Dermis blood vessel endothelial cell (primary cell): ENCODE measurements at regions not wholly inside any gene's neighbourhood (a gene's known extent, or its start where the extent isn't known, plus 50 kb on each side); places are given as distances from the start of the nearest gene placed in this dataset.
"Not testable (repeated sequence)": the region's sequence is repeated elsewhere in the genome, so short reads cannot be mapped to it uniquely, and the experiment has no call there.

ENCODE experiments used
- DNase-seq: peaks from one replicate; pipeline ENCODE4 v3.0.0; 2010

DNA sequence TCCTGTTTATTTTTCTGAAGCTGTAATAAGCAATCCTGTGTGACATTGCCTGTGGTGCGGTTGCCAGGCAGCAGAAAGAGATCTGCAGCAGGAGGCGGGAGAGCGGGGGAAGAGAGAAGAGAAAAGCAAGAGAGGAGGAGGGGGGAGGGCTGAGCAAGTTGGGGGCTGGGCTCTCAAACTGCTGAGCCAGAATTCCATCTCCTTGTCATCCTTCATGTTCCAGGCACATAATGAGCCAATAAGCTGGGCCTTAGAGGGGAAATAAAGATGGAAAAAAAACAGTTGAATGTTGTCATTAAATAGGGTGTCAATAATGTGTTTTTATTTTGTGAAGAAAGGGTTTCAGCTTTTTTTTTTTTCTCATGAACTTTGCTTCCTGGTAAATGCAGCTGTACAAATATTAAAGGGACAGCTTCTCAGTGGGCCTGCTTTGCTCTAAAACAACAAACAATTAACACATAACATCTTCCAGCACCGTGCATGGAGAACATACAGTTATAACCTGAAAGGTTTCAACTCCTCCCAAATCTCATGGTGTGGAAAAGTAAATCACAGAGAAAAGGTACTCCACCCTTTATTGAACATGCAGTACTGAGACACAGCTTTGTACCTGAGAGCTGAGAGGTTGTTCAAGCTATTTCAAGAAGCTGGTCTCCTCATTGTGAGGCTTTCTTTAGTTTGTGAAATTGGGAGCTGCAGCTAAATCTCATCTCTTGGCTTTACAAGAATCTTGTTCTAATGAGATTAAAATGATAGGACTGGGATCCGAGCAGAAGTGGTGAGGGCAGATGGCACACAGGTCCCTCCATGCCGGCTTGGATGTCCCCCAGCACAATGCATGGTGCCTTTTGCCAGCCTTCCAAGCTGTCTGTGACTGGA is 451.1 kb upstream of the KCNMB2 start:
- DNase-seq = peak; percentile 62

DNA sequence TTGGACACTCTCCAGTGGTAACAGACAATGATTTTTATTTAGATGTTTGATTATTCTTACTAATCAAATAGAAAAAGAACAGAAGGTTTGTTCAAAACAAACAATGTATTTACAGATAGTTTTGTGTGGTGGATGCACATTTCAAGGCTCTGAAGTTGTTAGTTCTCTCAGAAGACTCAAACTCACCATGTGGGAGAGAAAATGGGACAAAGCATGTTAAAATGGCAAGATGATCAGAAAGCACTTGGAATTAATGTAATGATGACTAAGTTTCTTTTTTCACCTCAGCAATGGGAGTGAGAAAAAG is 450.5 kb upstream of the KCNMB2 start:
- no peak for DNase-seq

DNA sequence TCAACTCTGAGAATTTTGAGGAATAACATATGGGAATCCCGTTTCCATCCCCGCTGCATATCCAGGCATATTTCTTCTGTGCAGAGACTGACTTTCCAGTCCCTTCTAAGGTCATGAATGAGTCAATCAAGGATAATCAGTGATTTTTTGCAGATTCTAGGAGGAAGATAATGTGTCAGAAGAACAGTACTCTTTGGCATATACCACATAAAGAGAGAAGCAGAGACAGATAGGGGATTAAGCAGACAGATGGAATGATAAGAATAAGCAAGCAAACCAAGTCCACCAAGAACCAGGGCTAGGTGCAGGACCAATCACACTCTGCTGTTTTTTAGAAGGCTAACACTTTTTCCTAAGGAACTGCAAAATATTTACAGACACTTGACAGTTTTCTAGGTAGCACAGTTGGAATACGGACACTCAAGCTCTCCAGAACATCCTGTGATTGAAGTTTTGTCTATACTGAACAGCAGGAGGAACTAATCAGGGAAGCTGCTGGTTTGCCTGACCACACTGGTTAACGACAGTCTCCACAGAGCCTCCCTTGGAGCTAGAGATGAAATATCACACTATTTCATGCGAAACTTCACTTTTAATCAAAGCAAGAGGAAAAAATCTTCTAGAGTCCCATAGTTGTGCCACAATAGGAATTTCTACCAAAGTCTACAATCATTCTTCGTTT is 450.0 kb upstream of the KCNMB2 start:
- DNase-seq = no peak

DNA sequence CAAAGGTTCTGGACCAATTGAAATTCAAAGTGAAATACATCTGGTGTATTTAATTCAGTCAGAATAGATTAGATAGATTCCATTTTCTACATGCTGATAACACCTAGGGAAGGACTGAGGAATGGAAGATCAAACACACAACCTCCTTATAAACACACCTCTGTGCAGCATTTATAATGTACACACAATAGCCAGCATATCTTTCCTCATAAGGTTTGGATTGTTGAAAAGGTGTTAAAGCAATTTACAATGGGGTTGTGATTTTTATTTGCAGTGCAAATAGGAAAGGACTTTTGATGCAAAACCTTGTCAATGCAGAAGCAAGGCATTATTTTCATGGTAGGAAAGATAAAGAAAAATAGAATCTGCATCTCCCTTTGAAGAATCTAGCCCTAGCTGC is 448.9 kb upstream of the KCNMB2 start:
- no peak for DNase-seq

DNA sequence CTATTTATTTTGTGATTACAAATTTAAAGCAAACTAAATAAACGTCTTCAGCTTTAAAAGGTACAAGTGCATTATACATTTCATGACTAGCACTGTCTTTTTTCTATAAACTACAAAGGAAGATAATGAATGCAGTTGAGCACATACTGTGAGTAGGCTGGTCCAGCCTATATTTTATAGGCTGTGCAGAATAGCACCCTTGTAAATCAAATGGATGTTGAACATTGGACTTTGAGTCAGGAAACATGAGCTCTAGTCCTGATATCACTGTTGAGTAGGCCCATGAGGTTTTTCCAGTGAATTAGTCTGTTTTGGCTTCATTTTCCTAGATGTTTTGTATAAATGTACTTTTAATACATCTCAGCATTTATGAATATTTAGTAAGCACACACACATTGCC is 447.3 kb upstream of the KCNMB2 start:
- DNase-seq = no peak

DNA sequence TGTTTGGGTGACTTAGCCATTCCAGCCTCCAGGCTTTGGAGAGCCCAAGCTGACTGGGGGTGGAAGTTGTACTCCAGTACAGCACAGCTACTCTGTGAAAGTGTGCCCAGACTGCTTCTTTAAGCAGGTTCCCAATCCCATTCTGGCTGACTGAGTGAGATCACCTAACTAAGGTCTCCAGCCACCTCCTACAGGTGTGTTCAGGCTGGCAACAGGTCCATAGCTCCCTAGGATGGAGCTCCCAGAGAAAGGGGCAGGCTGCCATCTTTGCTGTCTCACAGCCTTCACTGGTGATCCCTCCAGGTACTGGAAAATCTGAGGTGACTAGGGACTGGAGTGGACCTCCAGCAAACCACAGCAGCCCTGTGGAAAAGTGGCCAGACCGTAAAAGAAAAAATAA is 445.3 kb upstream of the KCNMB2 start:
- no peak for DNase-seq

DNA sequence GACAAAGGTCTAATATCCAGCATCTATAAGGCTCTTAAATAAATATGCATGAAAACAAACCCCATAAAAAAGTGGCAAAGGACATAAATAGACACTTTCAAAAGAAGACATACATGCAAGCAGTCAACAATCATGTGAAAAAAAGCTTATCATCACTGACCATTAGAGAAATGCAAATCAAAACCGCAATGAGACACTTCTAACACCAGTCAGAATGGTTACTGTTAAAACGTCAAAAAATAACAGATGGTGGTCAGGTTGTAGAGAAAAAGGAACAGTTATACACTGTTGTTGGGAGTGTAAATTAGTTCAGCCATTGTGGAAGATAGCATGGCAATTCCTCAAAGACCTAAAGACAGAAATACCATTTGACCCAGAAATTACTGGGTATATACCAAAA is 440.7 kb upstream of the KCNMB2 start:
- no peak for DNase-seq

DNA sequence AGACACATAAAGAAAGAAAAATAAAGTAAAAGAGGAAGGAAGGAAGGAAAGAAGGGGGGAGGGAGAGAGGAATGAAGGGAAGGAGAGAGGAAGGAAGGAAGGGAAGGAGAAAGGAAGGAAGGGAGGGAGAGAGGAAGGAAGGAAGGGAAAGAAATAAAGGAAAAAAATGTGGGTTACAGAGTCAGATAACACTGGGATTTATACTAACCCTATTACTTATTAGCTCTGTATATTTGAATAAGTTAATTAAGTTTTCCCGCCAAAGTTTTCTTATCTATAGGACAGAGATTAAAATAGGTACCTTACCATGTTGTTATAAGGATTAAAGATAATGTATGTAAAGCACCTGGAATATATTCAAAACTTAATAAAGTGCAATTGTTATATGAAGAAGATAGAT is 439.3 kb upstream of the KCNMB2 start:
- DNase-seq = no peak

DNA sequence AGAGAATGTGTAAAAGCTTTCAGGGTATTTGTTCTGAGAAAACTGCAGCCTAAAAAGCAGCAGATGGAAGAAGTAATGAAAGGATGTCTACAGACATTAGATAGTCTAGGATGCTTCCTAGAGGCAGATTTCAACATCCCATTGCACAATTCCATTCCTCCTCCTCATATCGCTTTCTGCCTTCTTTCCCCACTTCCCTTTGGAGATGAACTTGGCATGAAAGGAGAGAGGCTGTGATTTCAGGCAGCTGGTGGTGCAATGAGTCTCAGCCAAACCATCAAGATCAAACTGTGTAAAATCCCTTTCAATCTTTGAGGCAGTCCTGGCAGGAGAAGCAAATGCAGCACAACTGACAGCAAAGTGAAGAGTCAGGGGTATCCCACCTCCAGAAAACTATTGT is 438.7 kb upstream of the KCNMB2 start:
- DNase-seq = no peak

DNA sequence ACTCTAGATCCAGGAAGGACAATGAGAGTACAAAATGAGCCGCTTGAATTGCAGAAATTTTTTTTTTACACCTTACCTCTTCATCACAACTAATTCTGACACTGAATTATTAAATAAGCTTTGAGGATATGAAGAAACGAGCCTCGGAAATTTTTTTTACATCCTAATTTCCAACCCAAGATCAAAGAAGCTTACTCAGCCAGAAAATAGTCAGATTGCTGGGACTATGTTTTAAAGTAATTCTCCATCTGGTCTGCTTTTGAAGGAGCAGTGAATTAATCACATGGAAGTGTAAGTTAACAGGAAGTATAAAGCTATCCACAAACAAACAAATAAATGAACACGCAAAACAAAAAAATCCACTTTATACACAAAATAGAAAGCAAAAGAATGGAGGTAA is 437.0 kb upstream of the KCNMB2 start:
- DNase-seq = no peak

DNA sequence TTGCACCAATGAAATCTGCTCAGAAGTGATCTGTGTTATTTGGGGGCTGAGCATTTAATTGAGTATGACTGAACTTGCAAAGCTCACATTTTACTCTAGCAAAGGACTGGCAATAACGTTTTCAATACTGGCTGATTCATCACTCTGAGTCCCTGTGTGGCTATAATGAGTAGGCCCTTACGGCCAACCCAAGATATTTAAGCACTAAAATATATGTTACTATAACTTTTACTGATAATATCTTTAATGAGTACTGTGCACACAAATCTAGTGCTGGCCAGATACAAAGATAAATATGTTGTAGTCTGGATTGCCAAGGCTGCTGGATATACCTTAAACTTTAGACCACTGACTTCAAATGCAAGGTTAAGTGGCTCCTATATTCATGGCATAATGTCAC is 436.4 kb upstream of the KCNMB2 start:
- no peak for DNase-seq

DNA sequence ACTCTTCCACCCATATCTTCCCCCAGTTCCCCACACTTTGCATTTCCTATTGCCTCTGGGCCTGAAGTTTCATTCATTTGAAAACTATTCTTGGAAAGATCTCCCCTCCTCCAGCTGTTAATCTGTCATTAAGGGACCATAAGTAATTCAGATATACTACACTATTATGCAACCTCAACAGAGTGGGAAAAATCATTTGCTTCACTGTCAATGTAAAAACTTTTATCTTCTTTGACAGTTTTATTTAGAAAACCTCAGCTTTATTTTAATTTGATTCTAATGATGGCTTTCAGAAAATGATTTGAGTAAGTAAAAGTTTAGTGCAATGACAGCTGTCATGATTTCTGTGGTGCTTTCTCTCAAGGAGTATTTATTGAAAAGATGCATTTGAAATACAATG is 435.3 kb upstream of the KCNMB2 start:
- DNase-seq = no peak

DNA sequence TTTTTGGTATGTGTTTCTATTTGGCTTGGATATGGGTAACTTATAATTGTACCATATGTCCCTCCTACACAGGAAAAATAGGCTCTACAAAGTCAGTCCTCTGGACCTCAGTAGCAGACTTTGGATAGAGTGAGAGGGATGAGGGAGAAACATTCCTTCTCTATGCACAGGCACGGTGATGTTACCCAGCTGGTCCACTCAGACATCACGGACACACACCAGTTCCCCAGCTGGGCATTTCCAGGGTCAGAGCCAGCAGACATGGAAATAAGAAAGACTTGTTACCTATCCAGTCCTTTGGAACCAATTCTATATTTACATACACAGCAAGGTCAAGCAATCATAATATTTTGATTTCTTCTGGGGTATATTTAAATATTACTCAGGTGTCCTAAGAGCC is 433.1 kb upstream of the KCNMB2 start:
- no peak for DNase-seq

DNA sequence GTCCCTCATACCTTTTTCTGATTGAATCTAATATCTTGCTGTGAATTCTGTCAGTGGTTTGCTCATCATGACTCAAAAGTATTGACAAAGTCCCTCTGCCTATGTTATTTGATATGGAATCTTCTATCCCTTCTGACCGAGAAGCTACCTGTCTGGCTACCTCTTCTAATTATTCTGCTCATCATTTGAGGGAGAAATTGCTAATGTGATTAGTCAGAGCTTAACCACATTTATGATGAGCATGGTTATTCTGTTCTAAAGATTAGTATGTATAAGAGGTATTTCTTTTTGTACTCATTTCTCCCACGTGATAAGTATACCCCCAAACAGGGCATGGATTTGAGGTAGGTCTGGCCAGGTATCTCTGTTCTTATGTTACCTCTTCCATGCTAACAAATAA is 428.4 kb upstream of the KCNMB2 start:
- no peak for DNase-seq

DNA sequence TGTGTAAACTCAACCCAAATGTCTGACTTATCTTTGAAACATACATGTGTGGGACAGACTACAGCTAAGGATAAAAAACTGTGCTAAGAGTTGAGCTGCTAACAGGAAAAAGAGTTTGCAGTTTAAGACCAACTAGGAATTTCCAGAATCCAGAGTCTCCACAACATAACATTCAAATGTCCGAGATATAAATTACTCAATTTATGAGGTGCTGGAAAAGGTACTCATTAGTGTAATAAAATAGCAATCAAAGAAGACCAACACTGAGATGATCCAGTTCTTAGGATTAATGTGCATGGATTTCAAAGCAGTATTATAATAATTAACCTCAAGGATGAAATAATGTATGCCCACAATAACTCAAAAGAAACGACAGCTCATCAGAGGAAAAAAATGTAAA is 426.5 kb upstream of the KCNMB2 start:
- DNase-seq = no peak

DNA sequence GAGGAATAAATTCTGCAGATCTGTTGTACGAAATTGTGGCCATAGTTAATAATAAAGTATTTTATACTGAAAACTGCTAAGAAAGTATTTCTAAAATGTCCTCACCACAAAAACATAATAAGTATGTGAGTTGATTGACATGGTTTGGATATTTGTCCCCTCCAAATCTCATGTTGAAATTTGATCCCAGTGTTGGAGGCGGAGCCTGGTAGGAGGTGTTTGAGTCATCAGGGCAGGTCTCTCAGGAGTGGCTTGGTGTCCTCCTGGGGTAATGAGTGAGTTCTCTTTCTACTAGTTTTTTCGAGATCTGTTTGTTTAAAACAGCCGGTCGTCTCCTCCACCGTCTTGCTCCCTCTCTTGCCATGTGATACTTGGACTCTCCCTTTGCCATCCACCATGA is 424.1 kb upstream of the KCNMB2 start:
- no peak for DNase-seq

DNA sequence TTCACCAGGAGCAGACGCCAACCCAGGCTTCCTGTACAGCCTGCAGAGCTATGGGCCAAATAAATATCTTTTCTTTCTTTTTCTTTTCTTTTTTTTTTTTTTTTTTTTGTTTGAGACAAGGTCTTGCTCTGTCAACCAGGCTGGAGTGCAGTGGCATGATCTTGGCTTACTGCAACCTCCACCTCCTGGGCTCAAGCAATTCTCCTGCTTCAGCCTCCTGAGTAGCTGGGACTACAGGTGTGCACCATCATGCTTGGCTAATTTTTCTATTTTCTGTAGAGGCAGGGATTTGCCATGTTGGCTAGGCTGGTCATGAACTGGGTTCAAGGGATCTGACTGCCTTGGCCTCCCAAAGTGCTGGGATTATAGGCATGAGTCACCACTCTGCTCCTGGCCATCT is 423.7 kb upstream of the KCNMB2 start:
- not testable (repeated sequence) for DNase-seq

DNA sequence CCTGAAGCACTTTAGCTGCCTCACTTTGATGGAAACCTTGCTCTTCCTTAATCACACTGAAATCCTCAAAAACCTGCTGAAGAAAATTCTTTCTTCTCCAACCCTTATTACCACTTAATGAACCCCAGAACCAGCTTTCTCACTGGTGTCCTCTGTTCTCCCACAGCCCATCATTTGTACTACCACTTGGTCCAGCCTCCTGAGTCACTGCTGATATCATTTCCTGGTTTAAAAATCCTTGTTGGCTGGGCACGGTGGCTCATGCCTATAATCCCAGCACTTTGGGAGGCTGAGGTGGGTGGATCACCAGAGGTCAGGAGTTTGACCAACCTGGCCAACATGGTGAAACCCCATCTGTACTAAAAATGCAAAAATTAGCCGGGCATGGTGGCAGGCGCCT is 418.6 kb upstream of the KCNMB2 start:
- peak; percentile 2 for DNase-seq

DNA sequence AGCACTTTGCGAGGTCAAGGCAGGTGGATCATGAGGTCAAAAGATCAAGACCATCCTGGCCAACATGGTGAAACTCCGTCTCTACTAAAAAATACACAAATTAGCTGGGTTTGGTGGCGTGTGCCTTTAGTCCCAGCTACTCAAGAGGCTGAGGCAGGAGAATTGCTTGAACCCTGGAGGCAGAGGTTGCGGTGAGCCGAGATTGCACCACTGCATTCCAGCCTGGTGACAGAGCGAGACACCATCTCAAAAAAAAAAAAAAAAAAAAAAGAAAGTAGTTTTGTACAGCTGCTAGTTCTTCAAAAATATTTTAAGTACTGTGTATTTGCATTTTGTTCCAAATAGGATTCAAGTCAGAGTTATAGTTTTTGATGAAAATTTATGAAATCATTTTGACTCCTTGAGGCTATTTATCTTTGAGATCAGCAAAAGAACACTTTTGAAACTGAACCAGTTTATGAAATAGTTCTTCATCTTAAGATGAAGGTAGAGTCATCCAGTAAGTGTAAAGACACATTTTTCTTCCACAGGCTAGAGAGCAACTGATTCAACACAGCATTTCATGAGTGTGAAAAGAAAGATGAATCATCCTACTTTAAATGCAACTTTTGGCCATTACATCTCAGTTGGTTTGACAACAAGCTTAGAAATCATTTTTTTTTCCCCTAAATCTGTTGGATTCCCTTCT is 416.5 kb upstream of the KCNMB2 start:
- DNase-seq = not testable (repeated sequence)

DNA sequence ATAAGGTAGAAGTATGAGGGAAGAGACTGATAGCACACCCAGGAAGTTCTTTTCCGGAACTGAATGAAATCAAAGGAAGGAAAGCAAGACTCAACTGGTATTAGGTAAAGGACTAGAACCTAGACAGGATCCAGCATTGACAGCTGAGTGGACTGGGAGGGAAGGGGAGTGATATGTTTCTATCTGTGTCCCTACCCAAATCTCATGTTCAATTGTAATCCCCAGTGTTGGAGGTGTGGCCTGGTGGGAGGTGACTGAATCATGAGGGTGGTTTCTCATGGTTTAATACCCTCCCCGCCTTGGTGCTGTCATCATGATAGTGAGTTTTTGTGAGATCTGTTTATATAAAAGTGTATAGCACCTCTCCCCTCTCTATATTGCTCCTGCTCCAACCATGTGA is 415.9 kb upstream of the KCNMB2 start:
- no peak for DNase-seq

DNA sequence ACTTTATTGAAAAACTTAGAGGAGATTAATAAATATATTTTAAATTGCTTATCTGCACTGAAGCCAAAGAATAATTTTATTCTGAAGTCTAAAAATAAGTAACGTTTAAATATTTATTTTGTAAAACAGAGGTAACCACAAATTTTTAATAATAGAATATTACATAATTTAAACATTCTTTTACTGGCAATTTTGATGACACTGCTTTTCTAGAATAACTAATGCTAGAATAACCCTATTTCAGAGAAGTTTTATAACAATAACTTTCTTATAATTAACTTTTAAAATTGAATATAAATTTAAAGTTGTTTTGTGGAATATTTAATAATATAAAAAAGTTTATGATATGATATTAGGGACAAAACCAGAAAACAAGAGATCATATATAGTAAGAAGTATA is 409.6 kb upstream of the KCNMB2 start:
- DNase-seq = no peak

DNA sequence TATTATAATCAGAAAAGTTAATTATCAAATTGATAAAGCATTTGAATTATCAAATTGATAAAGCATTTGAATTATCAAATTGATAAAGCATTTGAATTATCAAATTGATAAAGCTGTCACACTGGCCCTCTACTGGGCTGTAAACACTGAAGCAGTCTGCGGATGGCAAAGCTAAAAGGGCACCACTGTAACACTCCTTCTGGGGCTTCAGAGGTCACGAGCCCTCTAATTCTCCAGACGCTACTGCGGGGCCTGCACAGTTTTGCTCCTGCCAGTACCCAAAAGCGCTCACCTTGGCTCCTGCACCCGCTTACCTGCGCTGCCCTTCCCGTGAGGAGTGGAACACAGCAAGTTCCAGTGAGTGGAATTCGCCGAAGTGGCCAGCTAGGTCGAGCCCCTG is 409.0 kb upstream of the KCNMB2 start:
- DNase-seq = no peak

DNA sequence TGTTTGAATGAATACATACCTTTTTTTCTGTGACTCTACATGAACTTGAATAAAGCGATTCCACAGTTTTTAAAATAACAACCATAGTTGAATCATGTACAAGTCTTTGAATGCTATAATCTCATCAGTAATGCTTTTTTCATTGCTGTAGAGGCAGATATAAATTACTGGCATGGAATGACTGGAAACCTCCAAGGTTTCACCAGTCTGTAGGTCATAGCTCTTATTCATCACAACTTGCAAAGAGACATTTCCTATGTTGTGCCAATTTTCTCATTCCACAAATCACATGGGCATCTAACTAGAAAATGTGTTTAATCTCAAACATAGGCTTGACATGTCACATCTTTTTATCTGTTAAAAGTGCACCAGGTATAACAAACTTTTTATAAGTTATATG is 407.1 kb upstream of the KCNMB2 start:
- DNase-seq = no peak

DNA sequence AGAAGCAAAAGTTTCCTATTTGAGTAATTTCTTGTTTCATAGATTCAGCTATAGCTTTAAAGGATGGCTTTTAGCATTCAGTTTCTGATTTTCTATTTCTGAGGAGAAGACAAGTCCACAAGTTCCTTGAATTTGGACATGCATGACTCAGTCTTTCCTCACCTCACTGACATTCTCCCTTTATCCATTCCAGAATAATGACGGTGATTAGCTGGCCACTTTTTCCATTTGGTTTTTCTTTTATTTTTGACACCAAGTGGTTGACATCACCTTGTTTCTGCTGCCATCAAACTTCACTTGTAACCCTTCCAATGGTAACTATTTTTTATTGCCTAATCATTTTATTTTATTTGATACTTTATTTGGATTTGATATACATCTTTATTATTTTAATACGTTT is 404.4 kb upstream of the KCNMB2 start:
- peak; percentile 3 for DNase-seq
